ENCODE measurements at regions not wholly inside any gene's neighbourhood (a gene's known extent, or its start where the extent isn't known, plus 50 kb on each side); places are given as distances from the start of the nearest gene placed in this dataset.

DNA sequence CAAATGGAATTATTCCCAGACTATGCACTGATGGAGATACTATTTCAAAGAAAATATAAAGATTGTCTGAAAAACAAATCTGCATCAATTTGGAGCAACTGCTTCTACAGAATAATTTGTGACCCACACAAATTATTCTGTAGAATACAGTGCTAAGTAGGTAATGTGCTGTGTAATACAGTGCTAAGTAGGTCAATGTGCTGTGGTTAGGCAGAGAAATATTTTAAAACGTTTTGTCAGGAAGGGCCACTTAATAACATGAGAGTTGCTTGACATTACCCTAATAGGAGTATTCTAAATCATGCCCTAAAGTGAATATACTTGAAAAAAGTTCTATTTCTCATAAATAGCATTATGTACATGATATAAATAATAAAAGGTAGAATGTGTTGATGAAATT is 116.5 kb upstream of the KCND2 start:
- no peak for TF ChIP-seq EZH2phosphoT487 (IDR thresholded peaks at IDR 0.05; ENCODE audit: low read depth)
- TF ChIP-seq, protein P1, sequence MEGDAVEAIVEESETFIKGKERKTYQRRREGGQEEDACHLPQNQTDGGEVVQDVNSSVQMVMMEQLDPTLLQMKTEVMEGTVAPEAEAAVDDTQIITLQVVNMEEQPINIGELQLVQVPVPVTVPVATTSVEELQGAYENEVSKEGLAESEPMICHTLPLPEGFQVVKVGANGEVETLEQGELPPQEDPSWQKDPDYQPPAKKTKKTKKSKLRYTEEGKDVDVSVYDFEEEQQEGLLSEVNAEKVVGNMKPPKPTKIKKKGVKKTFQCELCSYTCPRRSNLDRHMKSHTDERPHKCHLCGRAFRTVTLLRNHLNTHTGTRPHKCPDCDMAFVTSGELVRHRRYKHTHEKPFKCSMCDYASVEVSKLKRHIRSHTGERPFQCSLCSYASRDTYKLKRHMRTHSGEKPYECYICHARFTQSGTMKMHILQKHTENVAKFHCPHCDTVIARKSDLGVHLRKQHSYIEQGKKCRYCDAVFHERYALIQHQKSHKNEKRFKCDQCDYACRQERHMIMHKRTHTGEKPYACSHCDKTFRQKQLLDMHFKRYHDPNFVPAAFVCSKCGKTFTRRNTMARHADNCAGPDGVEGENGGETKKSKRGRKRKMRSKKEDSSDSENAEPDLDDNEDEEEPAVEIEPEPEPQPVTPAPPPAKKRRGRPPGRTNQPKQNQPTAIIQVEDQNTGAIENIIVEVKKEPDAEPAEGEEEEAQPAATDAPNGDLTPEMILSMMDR (IDR thresholded peaks at IDR 0.05; ENCODE audit: low read depth, low read length): no peak
- Histone ChIP-seq H3K27ac (ENCODE audit: low read length) (no peak overlapping the region), H3K79me2 (ENCODE audit: low read length) (no peaks in the 10 kb centered on the region), H3K4me1 (ENCODE audit: low read length) (no peaks in the 10 kb centered on the region), H2AFZ (ENCODE audit: low read depth, low read length) (no peak overlapping the region), H3K9ac (ENCODE audit: low read length) (no peak overlapping the region), H3K27me3 (ENCODE audit: low read depth, low read length) (no peaks in the 10 kb centered on the region), H3K4me2 (ENCODE audit: low read length) (no peak overlapping the region), H3K9me3 (ENCODE audit: insufficient read depth, low read length) (no peaks in the 10 kb centered on the region), H3K36me3 (replicated peaks; ENCODE audit: low read depth, low read length) (no peaks in the 10 kb centered on the region), H3K4me3 (ENCODE audit: low read length) (no peak overlapping the region), H4K20me1 (ENCODE audit: insufficient read depth, low read length) (no peaks in the 10 kb centered on the region)

DNA sequence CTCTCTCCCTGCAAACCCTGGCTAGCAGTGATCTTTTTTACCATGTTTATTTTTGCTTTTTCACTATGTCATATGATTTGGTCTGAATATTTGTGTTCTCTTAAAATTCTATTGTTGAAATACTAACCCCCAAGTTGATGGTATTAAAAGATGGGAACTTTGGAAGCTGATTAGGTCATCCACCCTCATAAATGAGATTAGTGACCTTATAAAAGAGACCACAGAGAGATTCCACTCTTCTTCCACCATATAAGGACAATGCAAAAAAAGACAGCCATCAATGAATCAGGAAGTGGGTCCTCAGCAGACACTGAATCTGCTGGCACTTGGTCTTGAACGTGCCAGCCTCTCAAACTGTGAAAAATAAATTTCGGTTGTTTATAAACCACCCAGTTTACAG is 112.8 kb upstream of the KCND2 start:
- H3K9ac ChIP-seq (ENCODE audit: low read length): no peak overlapping the region
- no peak overlapping the region for H3K4me2 ChIP-seq (ENCODE audit: low read length)
- TF ChIP-seq, protein P1 (IDR thresholded peaks at IDR 0.05; ENCODE audit: low read depth, low read length): no peak
- TF ChIP-seq EZH2phosphoT487 (IDR thresholded peaks at IDR 0.05; ENCODE audit: low read depth): no peak
- H4K20me1 ChIP-seq (ENCODE audit: insufficient read depth, low read length): no peaks in the 10 kb centered on the region
- H2AFZ ChIP-seq (ENCODE audit: low read depth, low read length): no peak overlapping the region
- H3K9me3 ChIP-seq (ENCODE audit: insufficient read depth, low read length): no peaks in the 10 kb centered on the region
- no peaks in the 10 kb centered on the region for H3K4me1 ChIP-seq (ENCODE audit: low read length)
- H3K79me2 ChIP-seq (ENCODE audit: low read length): no peaks in the 10 kb centered on the region
- H3K36me3 ChIP-seq (replicated peaks; ENCODE audit: low read depth, low read length): no peaks in the 10 kb centered on the region
- no peaks in the 10 kb centered on the region for H3K27me3 ChIP-seq (ENCODE audit: low read depth, low read length)
- H3K27ac ChIP-seq (ENCODE audit: low read length): no peak overlapping the region
- no peak overlapping the region for H3K4me3 ChIP-seq (ENCODE audit: low read length)

DNA sequence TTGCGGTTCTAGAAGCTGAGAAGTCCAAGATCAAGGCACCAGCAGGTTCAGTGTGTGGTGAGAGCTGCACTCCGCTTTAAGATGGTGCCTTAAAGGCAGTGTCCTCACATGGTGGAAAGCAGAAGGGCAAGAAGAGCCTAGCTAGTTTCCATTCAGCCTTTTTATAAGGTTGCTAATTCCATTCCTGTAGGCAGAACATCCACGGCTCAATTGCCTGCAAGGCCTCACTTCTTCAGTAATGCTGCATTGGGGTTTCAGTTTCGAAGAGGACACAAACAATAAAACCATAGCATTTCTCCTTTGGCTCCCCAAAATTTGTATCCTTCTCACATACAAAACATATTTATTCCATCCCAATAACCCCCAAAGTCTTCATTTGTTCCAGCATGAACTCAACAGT is 109.5 kb upstream of the KCND2 start:
- Histone ChIP-seq H3K4me3 (ENCODE audit: low read length) (no peak overlapping the region), H3K4me2 (ENCODE audit: low read length) (no peak overlapping the region), H3K27me3 (ENCODE audit: low read depth, low read length) (no peaks in the 10 kb centered on the region), H2AFZ (ENCODE audit: low read depth, low read length) (no peak overlapping the region), H3K36me3 (replicated peaks; ENCODE audit: low read depth, low read length) (no peaks in the 10 kb centered on the region), H3K27ac (ENCODE audit: low read length) (no peak overlapping the region), H3K9ac (ENCODE audit: low read length) (no peak overlapping the region), H4K20me1 (ENCODE audit: insufficient read depth, low read length) (no peaks in the 10 kb centered on the region), H3K9me3 (ENCODE audit: insufficient read depth, low read length) (no peaks in the 10 kb centered on the region), H3K79me2 (ENCODE audit: low read length) (no peaks in the 10 kb centered on the region), H3K4me1 (ENCODE audit: low read length) (no peaks in the 10 kb centered on the region)
- TF ChIP-seq, protein P1 (IDR thresholded peaks at IDR 0.05; ENCODE audit: low read depth, low read length): no peak
- no peak for TF ChIP-seq EZH2phosphoT487 (IDR thresholded peaks at IDR 0.05; ENCODE audit: low read depth)

DNA sequence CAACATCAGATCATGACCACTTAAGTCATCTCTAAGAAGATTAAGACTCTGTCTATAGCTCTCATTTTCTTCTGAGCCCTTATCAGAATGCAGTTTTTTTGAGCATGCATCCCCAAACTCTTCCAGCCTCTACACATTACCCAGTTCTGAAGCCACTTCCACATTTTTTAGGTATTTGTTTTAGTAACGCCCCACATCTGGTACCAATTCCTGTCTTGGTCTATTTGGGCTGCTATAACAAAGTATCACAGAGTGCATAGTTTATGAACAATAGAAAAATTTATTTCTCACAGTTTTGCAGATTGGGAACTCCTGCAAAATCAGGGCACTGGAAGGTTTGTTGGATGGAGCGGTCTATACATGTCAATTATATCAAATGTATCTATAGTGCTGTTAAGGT is 107.7 kb upstream of the KCND2 start:
- Histone ChIP-seq H3K9me3 (ENCODE audit: insufficient read depth, low read length) (no peaks in the 10 kb centered on the region), H3K36me3 (replicated peaks; ENCODE audit: low read depth, low read length) (no peaks in the 10 kb centered on the region), H3K4me2 (ENCODE audit: low read length) (no peak overlapping the region), H3K9ac (ENCODE audit: low read length) (no peak overlapping the region), H4K20me1 (ENCODE audit: insufficient read depth, low read length) (no peaks in the 10 kb centered on the region), H3K4me3 (ENCODE audit: low read length) (no peak overlapping the region), H3K27me3 (ENCODE audit: low read depth, low read length) (no peaks in the 10 kb centered on the region), H3K79me2 (ENCODE audit: low read length) (no peaks in the 10 kb centered on the region), H2AFZ (ENCODE audit: low read depth, low read length) (no peak overlapping the region), H3K4me1 (ENCODE audit: low read length) (no peaks in the 10 kb centered on the region), H3K27ac (ENCODE audit: low read length) (no peak overlapping the region)
- TF ChIP-seq, protein P1 (IDR thresholded peaks at IDR 0.05; ENCODE audit: low read depth, low read length): no peak
- TF ChIP-seq EZH2phosphoT487 (IDR thresholded peaks at IDR 0.05; ENCODE audit: low read depth): no peak

Data from OCI-LY3 (cell line).